ENCODE measurements at regions not wholly inside any gene's neighbourhood (a gene's known extent, or its start where the extent isn't known, plus 50 kb on each side); places are given as distances from the start of the nearest gene placed in this dataset.

GRCh38 chr13:65240773-65241172, 1989.4 kb downstream of the PCDH9 start:
- Histone ChIP-seq H4K8ac (ENCODE audit: low read depth in 2 of 2, low read length in 2 of 2) (no peak overlapping the region), H3K27me3 (ENCODE audit: control insufficient read depth, insufficient read depth, low read length) (no peaks in the 10 kb centered on the region), H3K23ac (ENCODE audit: low read depth, low read length) (no peak overlapping the region), H3K79me1 (ENCODE audit: low read depth in 1 of 2, low read length in 2 of 2) (no peaks in the 10 kb centered on the region), H2AFZ (replicated peaks; ENCODE audit: low read length, poor library complexity) (no peak overlapping the region), H2BK20ac (ENCODE audit: low read depth, low read length) (no peak overlapping the region), H3K4me3 (ENCODE audit: insufficient read depth, low read depth, low read length) (no peak overlapping the region), H2AK9ac (replicated peaks; ENCODE audit: low read depth, low read length, poor library complexity) (no peak overlapping the region), H3K4me2 (ENCODE audit: low read depth, low read length) (no peak overlapping the region), H3K9me3 (ENCODE audit: control insufficient read depth, insufficient read depth, low read length) (0 out of 2 replicates have a peak, but pooled peaks cover 5% of the 10 kb centered on the region), H4K5ac (ENCODE audit: low read depth, low read length) (no peak overlapping the region), H3K14ac (replicated peaks; ENCODE audit: low read depth, low read length) (no peak overlapping the region), H2BK120ac (ENCODE audit: low read depth, low read length) (no peak overlapping the region), H3K18ac (ENCODE audit: low read depth, low read length) (no peak overlapping the region), H3K4me1 (ENCODE audit: control insufficient read depth, insufficient read depth, low read length) (no peaks in the 10 kb centered on the region), H3K36me3 (ENCODE audit: control insufficient read depth, insufficient read depth, low read length) (no peaks in the 10 kb centered on the region), H3K56ac (ENCODE audit: extremely low read depth, insufficient read depth, low read length) (no peak overlapping the region), H4K20me1 (ENCODE audit: insufficient read depth, low read length) (no peaks in the 10 kb centered on the region), H3K27ac (ENCODE audit: insufficient read depth, low read length) (no peak overlapping the region), H2AK5ac (ENCODE audit: low read depth, low read length) (no peak overlapping the region), H4K91ac (ENCODE audit: insufficient read depth, low read depth, low read length) (no peak overlapping the region), H3K9ac (ENCODE audit: low read depth, low read length) (no peak overlapping the region), H3K4ac (ENCODE audit: low read depth, low read length) (no peak overlapping the region), H3K9me1 (ENCODE audit: insufficient read depth, low read length) (no peaks in the 10 kb centered on the region), H2BK15ac (ENCODE audit: low read depth, low read length) (no peak overlapping the region), H2BK5ac (ENCODE audit: low read depth, low read length, poor library complexity, severe bottlenecking) (no peak overlapping the region)
- DNase-seq (no peak), ATAC-seq (ENCODE audit: low read depth) (no peak)
- dilution Hi-C loops (cut with HindIII; ENCODE audit: low sequenced_read_pairs, unreplicated experiment): no loop called here
- ChIA-PET CTCF (no interaction called here), POLR2A (ENCODE audit: unreplicated experiment) (interaction anchor here (0.5 to 0.6 kb wide), 2 partner anchors 65 to 328 kb away, joined by 3 read pairs; no protein-coding TSS in a partner anchor)
- no CpG with 5 or more reads among the region's 1 CpG for WGBS, 2 experiments (ENCODE audit: extremely low coverage in 2 of 2, insufficient read length in 1 of 2)
- no peak for TF ChIP-seq ELK1 (IDR thresholded peaks at IDR 0.05; ENCODE audit: borderline replicate concordance, low read depth, low read length)
- TF ChIP-seq BHLHE40 (IDR thresholded peaks at IDR 0.05; ENCODE audit: low read depth, low read length): no peak
- no peak for TF ChIP-seq CHD1 (IDR thresholded peaks at IDR 0.05; ENCODE audit: low read depth, low read length)
- TF ChIP-seq RCOR1 (IDR thresholded peaks at IDR 0.05; ENCODE audit: insufficient replicate concordance, low read length): no peak
- no peak for TF ChIP-seq RFX5 (IDR thresholded peaks at IDR 0.05; ENCODE audit: low read depth, low read length)
- no peak for TF ChIP-seq POLR2A (IDR thresholded peaks at IDR 0.05; ENCODE audit: low read depth, low read length)
- no peak for TF ChIP-seq CTCF (conservative IDR thresholded peaks at IDR 0.05; ENCODE audit: low read depth, low read length)
- TF ChIP-seq MAFK (IDR thresholded peaks at IDR 0.05; ENCODE audit: low read depth, low read length): no peak
- no peak for TF ChIP-seq USF2 (IDR thresholded peaks at IDR 0.05; ENCODE audit: low read depth, low read length)
- no peak for TF ChIP-seq FOS (IDR thresholded peaks at IDR 0.05; ENCODE audit: low read depth, low read length)
- no peak for TF ChIP-seq MAZ (IDR thresholded peaks at IDR 0.05; ENCODE audit: borderline replicate concordance, low read depth, low read length)
- intact Hi-C loops (cut with micrococcal nuclease): no loop called here
- in situ Hi-C loops (cut with MboI; ENCODE audit: low sequenced_read_pairs): no loop called here
- BruUV-seq (replicated peaks): no TSS peak
